HEK293T (cell line): ENCODE measurements at regions not wholly inside any gene's neighbourhood (a gene's known extent, or its start where the extent isn't known, plus 50 kb on each side); places are given as distances from the start of the nearest gene placed in this dataset.

Experiments used
- CTCF ChIA-PET: fragments of 350-600 bp; formaldehyde crosslinking; extraction: SDS; loops from one replicate; lab custom pipeline; 2021; ENCODE audit warnings: antibody characterized with exemption, inconsistent platforms; lab: Yijun Ruan, JAX
- POLR2A ChIA-PET: fragments of 350-600 bp; formaldehyde crosslinking; extraction: SDS; loops from one replicate; lab custom pipeline; 2020; ENCODE audit warnings: antibody characterized with exemption, inconsistent platforms; lab: Yijun Ruan, JAX
- DNase-seq: peaks from one replicate; pipeline ENCODE4 v3.0.0; 2012; ENCODE audit warnings: mixed read lengths; ENCODE audit errors: extremely low spot score
- ARNT ChIP-seq: fragments of 450-650 bp; IDR thresholded peaks from 2 replicates; pipeline ENCODE4 v1.6.1; 2017; ENCODE audit warnings: mild to moderate bottlenecking
- BHLHE40 ChIP-seq: fragments of 450-650 bp; IDR thresholded peaks from 2 replicates; pipeline ENCODE4 v1.6.1; 2016; ENCODE audit warnings: mild to moderate bottlenecking, moderate library complexity, borderline replicate concordance
- CTBP1 ChIP-seq: fragments of 450-650 bp; IDR thresholded peaks from 2 replicates; pipeline ENCODE4 v1.6.1; 2016; ENCODE audit warnings: borderline replicate concordance
- ELF4 ChIP-seq: fragments of 450-650 bp; IDR thresholded peaks from 2 replicates; pipeline ENCODE4 v1.6.1; 2017; ENCODE audit warnings: antibody characterized with exemption
- FOXA1 ChIP-seq: fragments of 450-650 bp; IDR thresholded peaks from 2 replicates; pipeline ENCODE4 v1.6.1; 2016; ENCODE audit warnings: mild to moderate bottlenecking
- FOXK2 ChIP-seq: fragments of 450-650 bp; IDR thresholded peaks from 2 replicates; pipeline ENCODE4 v1.6.1; 2016; ENCODE audit warnings: mild to moderate bottlenecking
- FOXM1 ChIP-seq: fragments of 450-650 bp; IDR thresholded peaks from 2 replicates; pipeline ENCODE4 v1.6.1; 2017; ENCODE audit warnings: mild to moderate bottlenecking, borderline replicate concordance
- HDGF ChIP-seq: fragments of 450-650 bp; IDR thresholded peaks from 2 replicates; pipeline ENCODE4 v1.6.1; 2017; ENCODE audit warnings: antibody characterized with exemption, borderline replicate concordance
- L3MBTL2 ChIP-seq: fragments of 450-650 bp; conservative IDR thresholded peaks from 2 replicates; pipeline ENCODE4 v1.6.1; 2016; ENCODE audit warnings: mild to moderate bottlenecking
- LEF1 ChIP-seq: fragments of 450-650 bp; IDR thresholded peaks from 2 replicates; pipeline ENCODE4 v1.6.1; 2017; ENCODE audit warnings: mild to moderate bottlenecking, borderline replicate concordance
- NFRKB ChIP-seq: fragments of 450-650 bp; IDR thresholded peaks from 2 replicates; pipeline ENCODE4 v1.6.1; 2016; ENCODE audit warnings: mild to moderate bottlenecking, moderate library complexity
- SP1 ChIP-seq: fragments of 450-650 bp; IDR thresholded peaks from 2 replicates; pipeline ENCODE4 v1.6.1; 2017
- SUZ12 ChIP-seq: fragments of 450-650 bp; IDR thresholded peaks from 2 replicates; pipeline ENCODE4 v1.6.1; 2016; ENCODE audit warnings: mild to moderate bottlenecking
- TARDBP ChIP-seq: fragments of 450-650 bp; IDR thresholded peaks from 2 replicates; pipeline ENCODE4 v1.6.1; 2016
- ZNF384 ChIP-seq: fragments of 450-650 bp; IDR thresholded peaks from 2 replicates; pipeline ENCODE4 v1.6.1; 2016
- TF ChIP-seq, protein P1 (sequence below): fragments of 450-650 bp; IDR thresholded peaks from 2 replicates; pipeline ENCODE4 v1.6.1; 2016

DNA sequence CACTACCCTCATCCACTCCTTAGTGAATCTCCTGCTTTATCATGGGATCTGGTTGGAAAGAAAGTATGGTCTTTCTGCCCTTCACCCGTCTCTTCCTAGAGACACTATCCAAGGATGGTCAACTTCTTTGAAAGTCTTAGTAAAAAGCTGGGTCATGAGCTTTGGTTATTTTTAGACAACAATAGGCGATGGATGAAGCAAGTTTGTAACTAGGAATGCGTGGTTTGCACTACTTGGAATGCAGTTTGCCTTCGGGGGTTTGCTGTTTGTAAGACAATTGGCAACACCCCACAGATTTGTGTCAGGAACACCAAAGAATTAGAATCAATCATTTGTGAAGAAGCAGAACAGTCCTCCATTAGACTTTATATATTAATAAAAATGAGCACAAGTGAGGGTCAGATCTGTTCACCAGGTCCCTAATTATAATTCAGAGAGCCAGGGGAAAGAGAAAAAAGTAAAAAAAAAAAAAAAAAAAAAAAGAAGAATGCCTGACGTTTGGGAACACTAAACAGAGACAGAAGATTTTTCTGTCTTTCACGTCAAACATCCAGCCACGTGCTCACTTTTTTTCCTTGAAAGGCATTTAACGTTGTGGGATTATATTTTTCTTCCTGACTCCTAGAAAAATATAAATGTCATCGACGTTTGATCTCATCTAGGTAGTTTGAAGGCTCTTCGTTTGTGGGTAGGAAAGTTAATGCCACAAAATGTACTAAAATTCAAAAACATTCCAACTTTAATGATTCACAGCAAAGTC, 60.7 kb upstream of the BTG3 start:
- no peak for DNase-seq
- CTCF ChIA-PET = interaction anchor here (1.0 kb wide), 1 partner anchor 252 kb away, joined by 3 read pairs; no protein-coding TSS in a partner anchor
- POLR2A ChIA-PET = no interaction called here
- TF ChIP-seq HDGF (no peak), ZNF384 (no peak), SP1 (no peak), ARNT (no peak), CTBP1 (no peak), LEF1 (no peak), FOXK2 (no peak), TARDBP (no peak), SUZ12 (no peak), L3MBTL2 (no peak), BHLHE40 (no peak), ELF4 (no peak), NFRKB (no peak), FOXM1 (no peak), FOXA1 (no peak)
- TF ChIP-seq, protein P1, sequence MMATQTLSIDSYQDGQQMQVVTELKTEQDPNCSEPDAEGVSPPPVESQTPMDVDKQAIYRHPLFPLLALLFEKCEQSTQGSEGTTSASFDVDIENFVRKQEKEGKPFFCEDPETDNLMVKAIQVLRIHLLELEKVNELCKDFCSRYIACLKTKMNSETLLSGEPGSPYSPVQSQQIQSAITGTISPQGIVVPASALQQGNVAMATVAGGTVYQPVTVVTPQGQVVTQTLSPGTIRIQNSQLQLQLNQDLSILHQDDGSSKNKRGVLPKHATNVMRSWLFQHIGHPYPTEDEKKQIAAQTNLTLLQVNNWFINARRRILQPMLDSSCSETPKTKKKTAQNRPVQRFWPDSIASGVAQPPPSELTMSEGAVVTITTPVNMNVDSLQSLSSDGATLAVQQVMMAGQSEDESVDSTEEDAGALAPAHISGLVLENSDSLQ = no peak

- no peak for DNase-seq
- TF ChIP-seq CTBP1 (no peak), FOXK2 (no peak), ZNF384 (no peak), L3MBTL2 (no peak), TARDBP (no peak), FOXM1 (no peak), ARNT (no peak), NFRKB (no peak)
- TF ChIP-seq, protein P1 = no peak
- CTCF ChIA-PET = no interaction called here
- POLR2A ChIA-PET = no interaction called here
These were observed 59.0 kb upstream of the BTG3 start for GRCh38 chr21:17671733-17672132.

- TF ChIP-seq L3MBTL2 (no peak), HDGF (no peak), ZNF384 (no peak), NFRKB (no peak)
- DNase-seq = no peak
- CTCF ChIA-PET = no interaction called here
- POLR2A ChIA-PET = no interaction called here
These were observed 55.9 kb upstream of the BTG3 start for GRCh38 chr21:17668479-17669140.

GRCh38 chr21:17667256-17667655, 54.6 kb upstream of the BTG3 start:
- ChIA-PET CTCF (no interaction called here), POLR2A (no interaction called here)
- DNase-seq = no peak
- TF ChIP-seq, protein P1 = no peak
- no peak for TF ChIP-seq SUZ12
- TF ChIP-seq ZNF384 = no peak
- TF ChIP-seq TARDBP = no peak
- TF ChIP-seq HDGF = no peak
- no peak for TF ChIP-seq FOXM1
- TF ChIP-seq LEF1 = no peak
- no peak for TF ChIP-seq FOXK2
- no peak for TF ChIP-seq NFRKB
- no peak for TF ChIP-seq BHLHE40
- TF ChIP-seq SP1 = no peak
- TF ChIP-seq L3MBTL2 = no peak
- no peak for TF ChIP-seq ARNT
- TF ChIP-seq CTBP1 = no peak
- no peak for TF ChIP-seq ELF4
- TF ChIP-seq FOXA1 = no peak
